Suprapubic skin (tissue), 4 donors: ENCODE measurements at regions not wholly inside any gene's neighbourhood (a gene's known extent, or its start where the extent isn't known, plus 50 kb on each side); places are given as distances from the start of the nearest gene placed in this dataset.

Source experiments
- DNase-seq, 2 donors: peaks; one replicate each; pipeline ENCODE4 v3.0.0-alpha.2; 2019; ENCODE audit warnings: low spot score in 2 of 2
- H3K27ac ChIP-seq: fragments of 200-600 bp; sonication (generic); one replicate; pipeline ENCODE4 v1.5.1; 2019
- H3K27me3 ChIP-seq: fragments of 200-600 bp; sonication (generic); one replicate; pipeline ENCODE4 v1.5.1; 2019
- H3K36me3 ChIP-seq: fragments of 200-600 bp; sonication (generic); one replicate; pipeline ENCODE4 v1.5.1; 2019
- H3K4me1 ChIP-seq: fragments of 200-600 bp; sonication (generic); one replicate; pipeline ENCODE4 v1.5.1; 2019
- H3K4me3 ChIP-seq: fragments of 200-600 bp; sonication (generic); one replicate; pipeline ENCODE4 v1.5.1; 2019; ENCODE audit warnings: mild to moderate bottlenecking
- H3K9me3 ChIP-seq: fragments of 200-600 bp; sonication (generic); one replicate; pipeline ENCODE4 v1.5.1; 2019
- EP300 ChIP-seq: sonication (generic); formaldehyde crosslinking; IDR thresholded peaks from one replicate; pipeline ENCODE4 v1.6.1; 2017; ENCODE audit warnings: antibody characterized with exemption
- POLR2A ChIP-seq, 2 donors: fragments of 450-650 bp; IDR thresholded peaks; one replicate each; pipeline ENCODE4 v1.6.1; 2017; ENCODE audit warnings: antibody characterized with exemption in 2 of 2, mild to moderate bottlenecking in 2 of 2, moderate library complexity in 2 of 2
- POLR2AphosphoS5 ChIP-seq, 3 donors: sonication (generic); formaldehyde crosslinking; IDR thresholded peaks; one replicate each; pipeline ENCODE4 v1.6.1; 2017; ENCODE audit warnings: antibody characterized with exemption in 3 of 3
- WGBS: methylation state at CpG from one replicate; pipeline ENCODE4 v1.1.5; 2018; 5-methylcytosine and 5-hydroxymethylcytosine counted together
- TF ChIP-seq, protein P1 (sequence below), 2 donors: fragments of 200-600 bp in 1 of 2; fragments of 450-650 bp in 1 of 2; sonication (generic) in 1 of 2; IDR thresholded peaks; one replicate each; pipeline ENCODE4 v1.5.1; 2016 to 2019; ENCODE audit warnings: antibody characterized with exemption in 2 of 2, mild to moderate bottlenecking in 1 of 2, moderate library complexity in 1 of 2

DNA sequence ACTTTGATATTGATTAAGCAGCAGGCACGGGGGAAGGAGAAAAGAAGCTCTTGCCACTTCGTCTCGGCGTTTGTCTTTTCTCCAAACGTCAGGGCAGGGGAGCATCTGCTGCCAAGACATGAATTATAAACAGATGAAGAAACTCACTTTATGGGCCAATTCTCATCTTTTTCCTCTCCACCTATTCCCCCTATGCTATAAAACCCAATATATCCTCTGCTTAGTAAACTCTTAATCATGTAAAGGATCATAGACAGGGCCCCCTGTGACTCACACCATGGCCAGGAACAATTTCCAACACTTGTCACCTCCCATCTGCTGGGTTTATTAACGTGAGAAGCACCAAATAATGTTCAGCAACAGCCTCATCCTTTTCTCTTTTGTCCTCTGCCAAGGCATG is 1092.1 kb upstream of the TMEM132C start:
- 47% methylated on average over 6 of the region's 6 CpGs for WGBS
- no peak for DNase-seq
- H3K36me3 ChIP-seq, result no peaks in the 10 kb centered on the region
- no peaks in the 10 kb centered on the region for H3K27me3 ChIP-seq
- H3K4me3 ChIP-seq, result no peak overlapping the region
- TF ChIP-seq POLR2A (IDR thresholded peaks at IDR 0.05) (no peak), POLR2AphosphoS5 (IDR thresholded peaks at IDR 0.05) (no peak), EP300 (no peak)
- TF ChIP-seq, protein P1, sequence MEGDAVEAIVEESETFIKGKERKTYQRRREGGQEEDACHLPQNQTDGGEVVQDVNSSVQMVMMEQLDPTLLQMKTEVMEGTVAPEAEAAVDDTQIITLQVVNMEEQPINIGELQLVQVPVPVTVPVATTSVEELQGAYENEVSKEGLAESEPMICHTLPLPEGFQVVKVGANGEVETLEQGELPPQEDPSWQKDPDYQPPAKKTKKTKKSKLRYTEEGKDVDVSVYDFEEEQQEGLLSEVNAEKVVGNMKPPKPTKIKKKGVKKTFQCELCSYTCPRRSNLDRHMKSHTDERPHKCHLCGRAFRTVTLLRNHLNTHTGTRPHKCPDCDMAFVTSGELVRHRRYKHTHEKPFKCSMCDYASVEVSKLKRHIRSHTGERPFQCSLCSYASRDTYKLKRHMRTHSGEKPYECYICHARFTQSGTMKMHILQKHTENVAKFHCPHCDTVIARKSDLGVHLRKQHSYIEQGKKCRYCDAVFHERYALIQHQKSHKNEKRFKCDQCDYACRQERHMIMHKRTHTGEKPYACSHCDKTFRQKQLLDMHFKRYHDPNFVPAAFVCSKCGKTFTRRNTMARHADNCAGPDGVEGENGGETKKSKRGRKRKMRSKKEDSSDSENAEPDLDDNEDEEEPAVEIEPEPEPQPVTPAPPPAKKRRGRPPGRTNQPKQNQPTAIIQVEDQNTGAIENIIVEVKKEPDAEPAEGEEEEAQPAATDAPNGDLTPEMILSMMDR (IDR thresholded peaks at IDR 0.05), result no peak
- H3K4me1 ChIP-seq, result no peaks in the 10 kb centered on the region
- H3K9me3 ChIP-seq, result peaks cover 11% of the 10 kb centered on the region
- no peak overlapping the region for H3K27ac ChIP-seq

GRCh38 chr12:127175361-127175760 is 1091.6 kb upstream of the TMEM132C start:
- 83% methylated on average over 4 of the region's 4 CpGs for WGBS
- TF ChIP-seq, protein P1 (IDR thresholded peaks at IDR 0.05), result no peak
- TF ChIP-seq EP300 (no peak), POLR2AphosphoS5 (IDR thresholded peaks at IDR 0.05) (no peak), POLR2A (IDR thresholded peaks at IDR 0.05) (no peak)
- H3K27me3 ChIP-seq, result no peaks in the 10 kb centered on the region
- no peaks in the 10 kb centered on the region for H3K4me1 ChIP-seq
- no peak overlapping the region for H3K4me3 ChIP-seq
- no peak for DNase-seq
- peaks cover 11% of the 10 kb centered on the region for H3K9me3 ChIP-seq
- no peaks in the 10 kb centered on the region for H3K36me3 ChIP-seq
- H3K27ac ChIP-seq, result no peak overlapping the region

- H3K9me3 ChIP-seq, result peaks cover 11% of the 10 kb centered on the region
- WGBS, result 92% methylated on average over 4 of the region's 4 CpGs
- TF ChIP-seq EP300 (no peak), POLR2AphosphoS5 (IDR thresholded peaks at IDR 0.05) (no peak), POLR2A (IDR thresholded peaks at IDR 0.05) (no peak)
- TF ChIP-seq, protein P1 (IDR thresholded peaks at IDR 0.05), result no peak
- no peak overlapping the region for H3K27ac ChIP-seq
- no peaks in the 10 kb centered on the region for H3K4me1 ChIP-seq
- no peaks in the 10 kb centered on the region for H3K27me3 ChIP-seq
- no peaks in the 10 kb centered on the region for H3K36me3 ChIP-seq
- H3K4me3 ChIP-seq, result no peak overlapping the region
- no peak for DNase-seq
Observed at GRCh38 chr12:127176804-127177203, 1090.2 kb upstream of the TMEM132C start.

GRCh38 chr12:127178052-127178451 is 1088.9 kb upstream of the TMEM132C start:
- H3K36me3 ChIP-seq, result no peaks in the 10 kb centered on the region

GRCh38 chr12:127178463-127178862 is 1088.5 kb upstream of the TMEM132C start:
- Histone ChIP-seq H3K27ac (no peak overlapping the region), H3K27me3 (no peaks in the 10 kb centered on the region), H3K36me3 (no peaks in the 10 kb centered on the region), H3K4me3 (no peak overlapping the region), H3K4me1 (no peaks in the 10 kb centered on the region), H3K9me3 (peaks cover 11% of the 10 kb centered on the region)
- no peak for DNase-seq
- no peak for TF ChIP-seq POLR2AphosphoS5 (IDR thresholded peaks at IDR 0.05)
- TF ChIP-seq, protein P1 (IDR thresholded peaks at IDR 0.05), result no peak
- no peak for TF ChIP-seq EP300
- WGBS, result 89% methylated on average over 1 of the region's 1 CpG

More at GRCh38 chr12:127178052-127178451, 1088.9 kb upstream of the TMEM132C start:
- no peak for DNase-seq
- TF ChIP-seq POLR2AphosphoS5 (IDR thresholded peaks at IDR 0.05) (no peak), POLR2A (IDR thresholded peaks at IDR 0.05) (no peak), EP300 (no peak)
- TF ChIP-seq, protein P1 (IDR thresholded peaks at IDR 0.05), result no peak
- Histone ChIP-seq H3K27me3 (no peaks in the 10 kb centered on the region), H3K4me1 (no peaks in the 10 kb centered on the region), H3K9me3 (peaks cover 11% of the 10 kb centered on the region), H3K27ac (no peak overlapping the region), H3K4me3 (no peak overlapping the region)
- WGBS, result 86% methylated on average over 5 of the region's 5 CpGs
